Naive thymus-derived CD8-positive, alpha-beta T cell (primary cell): ENCODE measurements at regions not wholly inside any gene's neighbourhood (a gene's known extent, or its start where the extent isn't known, plus 50 kb on each side); places are given as distances from the start of the nearest gene placed in this dataset.
A peak's percentile ranks its signal among the peaks of the same experiment; 100 is the strongest.
"Not testable (repeated sequence)": the region's sequence is repeated elsewhere in the genome, so short reads cannot be mapped to it uniquely, and the experiment has no call there.

Source experiments
- ATAC-seq, 2 donors: fragments of 150-1000 bp; cut with Tn5 transposase in 1 of 2; sonication (Bioruptor Pico), chemical (Tn5 transposase) in 1 of 2; 1 replicate in 1 of 2; 2 replicates in 1 of 2; pipeline ENCODE4 v1.10.0; 2021; ENCODE audit warnings: mild to moderate bottlenecking in 2 of 2, moderate library complexity in 2 of 2
- POLR2A ChIA-PET: fragments of 350-600 bp; sonication (Branson Sonifier 250); formaldehyde crosslinking; loops from one replicate; lab custom pipeline; 2021; ENCODE audit warnings: antibody characterized with exemption; lab: Charles Lee
- DNase-seq, 10 donors: peaks; one replicate each; pipeline versions ENCODE4 v3.0.0 to v3.0.0-alpha.2; 2020 to 2022
- H3K27ac Mint-ChIP-seq, 10 donors: one replicate each; pipeline ENCODE4 v1.8.0; 2020 to 2022; ENCODE audit warnings: mild to moderate bottlenecking in 10 of 10, mixed read lengths in 10 of 10, moderate library complexity in 4 of 10, inconsistent platforms in 1 of 10
- H3K27me3 Mint-ChIP-seq, 5 donors: one replicate each; pipeline ENCODE4 v1.8.0; 2021 to 2022; ENCODE audit warnings: mixed read lengths in 5 of 5
- H3K36me3 Mint-ChIP-seq, 3 donors: one replicate each; pipeline ENCODE4 v1.8.0; 2020 to 2022; ENCODE audit warnings: mixed read lengths in 3 of 3, mild to moderate bottlenecking in 2 of 3, inconsistent platforms in 1 of 3
- H3K4me1 Mint-ChIP-seq, 4 donors: one replicate each; pipeline ENCODE4 v1.8.0; 2021 to 2022; ENCODE audit warnings: mixed read lengths in 4 of 4
- H3K4me3 Mint-ChIP-seq, 10 donors: one replicate each; pipeline ENCODE4 v1.8.0; 2020 to 2022; ENCODE audit warnings: mild to moderate bottlenecking in 10 of 10, mixed read lengths in 10 of 10, moderate library complexity in 6 of 10, inconsistent platforms in 1 of 10
- H3K9me3 Mint-ChIP-seq, 9 donors: one replicate each; pipeline ENCODE4 v1.8.0; 2020 to 2022; ENCODE audit warnings: mixed read lengths in 9 of 9, mild to moderate bottlenecking in 3 of 9, inconsistent platforms in 1 of 9, moderate library complexity in 1 of 9

- DNase-seq, H3K36me3 Mint-ChIP-seq, H3K27ac Mint-ChIP-seq, ATAC-seq, H3K4me1 Mint-ChIP-seq, POLR2A ChIA-PET, H3K9me3 Mint-ChIP-seq, H3K4me3 Mint-ChIP-seq: not testable (repeated sequence)
- peaks cover 0 to 15% (median 4%) of the 10 kb centered on the region in 5 donors for H3K27me3 Mint-ChIP-seq
Observed at GRCh38 chr4:127512672-127513071, 120.1 kb upstream of the INTU start.

GRCh38 chr4:127515259-127515658, 117.5 kb upstream of the INTU start:
- H3K4me1 Mint-ChIP-seq, POLR2A ChIA-PET, H3K9me3 Mint-ChIP-seq, H3K4me3 Mint-ChIP-seq, ATAC-seq, H3K36me3 Mint-ChIP-seq, DNase-seq, H3K27ac Mint-ChIP-seq: not testable (repeated sequence)
- H3K27me3 Mint-ChIP-seq: peaks cover 0 to 16% (median 4%) of the 10 kb centered on the region in 5 donors

GRCh38 chr4:127518046-127518445, 114.7 kb upstream of the INTU start:
- DNase-seq: no peak
- Mint-ChIP-seq H3K4me1 (no peaks in the 10 kb centered on the region), H3K27me3 (peaks cover 0 to 16% (median 4%) of the 10 kb centered on the region in 5 donors), H3K9me3 (peaks cover 0 to 4% (median 0%) of the 10 kb centered on the region in 9 donors), H3K4me3 (no peak overlapping the region), H3K27ac (no peak overlapping the region), H3K36me3 (no peaks in the 10 kb centered on the region)
- POLR2A ChIA-PET: no interaction called here
- ATAC-seq: no peak

GRCh38 chr4:127521463-127521862, 111.3 kb upstream of the INTU start:
- Mint-ChIP-seq H3K4me1 (no peaks in the 10 kb centered on the region), H3K4me3 (no peak overlapping the region), H3K27me3 (peaks cover 0 to 6% (median 0%) of the 10 kb centered on the region in 5 donors), H3K36me3 (no peaks in the 10 kb centered on the region), H3K27ac (no peak overlapping the region), H3K9me3 (peaks cover 0 to 6% (median 0%) of the 10 kb centered on the region in 9 donors)
- ATAC-seq (no peak), DNase-seq (no peak)
- POLR2A ChIA-PET: no interaction called here

GRCh38 chr4:127523369-127523768, 109.4 kb upstream of the INTU start:
- no peak for ATAC-seq
- H3K36me3 Mint-ChIP-seq: no peaks in the 10 kb centered on the region
- POLR2A ChIA-PET: no interaction called here
- H3K4me1 Mint-ChIP-seq: no peaks in the 10 kb centered on the region
- H3K27ac Mint-ChIP-seq: no peak overlapping the region
- no peak for DNase-seq
- no peak overlapping the region for H3K4me3 Mint-ChIP-seq
- H3K9me3 Mint-ChIP-seq: peaks cover 0 to 10% (median 0%) of the 10 kb centered on the region in 9 donors
- H3K27me3 Mint-ChIP-seq: peaks cover 0 to 6% (median 0%) of the 10 kb centered on the region in 5 donors

GRCh38 chr4:127525608-127526007, 107.1 kb upstream of the INTU start:
- Mint-ChIP-seq H3K27me3 (peaks cover 0 to 3% (median 0%) of the 10 kb centered on the region in 5 donors), H3K9me3 (peaks cover 0 to 10% (median 2%) of the 10 kb centered on the region in 9 donors), H3K36me3 (no peaks in the 10 kb centered on the region), H3K27ac (no peak overlapping the region), H3K4me1 (no peaks in the 10 kb centered on the region), H3K4me3 (no peak overlapping the region)
- POLR2A ChIA-PET: no interaction called here
- no peak for DNase-seq
- ATAC-seq: no peak

GRCh38 chr4:127528302-127528701, 104.5 kb upstream of the INTU start:
- Mint-ChIP-seq H3K4me1 (no peaks in the 10 kb centered on the region), H3K9me3 (peaks cover 0 to 10% (median 4%) of the 10 kb centered on the region in 9 donors), H3K4me3 (no peak overlapping the region), H3K27ac (no peak overlapping the region), H3K27me3 (peaks cover 1 to 3% (median 2%) of the 10 kb centered on the region in 5 donors), H3K36me3 (no peaks in the 10 kb centered on the region)
- DNase-seq: no peak
- no peak for ATAC-seq
- POLR2A ChIA-PET: no interaction called here

GRCh38 chr4:127529879-127530278, 102.9 kb upstream of the INTU start:
- H3K27ac Mint-ChIP-seq, ATAC-seq, H3K36me3 Mint-ChIP-seq, H3K9me3 Mint-ChIP-seq, DNase-seq, H3K4me1 Mint-ChIP-seq, H3K4me3 Mint-ChIP-seq, POLR2A ChIA-PET: not testable (repeated sequence)
- H3K27me3 Mint-ChIP-seq: peaks cover 3 to 18% (median 4%) of the 10 kb centered on the region in 5 donors

GRCh38 chr4:127533028-127533700, 99.6 kb upstream of the INTU start:
- POLR2A ChIA-PET: no interaction called here
- no peak for DNase-seq
- H3K27me3 Mint-ChIP-seq: peaks cover 4 to 27% (median 9%) of the 10 kb centered on the region in 5 donors
- peaks cover 0 to 8% (median 2%) of the 10 kb centered on the region in 9 donors for H3K9me3 Mint-ChIP-seq
- H3K4me1 Mint-ChIP-seq: no peaks in the 10 kb centered on the region
- no peak overlapping the region for H3K4me3 Mint-ChIP-seq
- no peak for ATAC-seq
- H3K36me3 Mint-ChIP-seq: peaks cover 0 to 3% (median 0%) of the 10 kb centered on the region in 3 donors
- H3K27ac Mint-ChIP-seq: no peak overlapping the region

GRCh38 chr4:127534041-127534825, 98.5 kb upstream of the INTU start:
- POLR2A ChIA-PET: no interaction called here
- Mint-ChIP-seq H3K4me1 (no peaks in the 10 kb centered on the region), H3K4me3 (no peak overlapping the region), H3K27ac (no peak overlapping the region), H3K9me3 (peaks cover 0 to 8% (median 2%) of the 10 kb centered on the region in 9 donors), H3K27me3 (peaks cover 3 to 27% (median 9%) of the 10 kb centered on the region in 5 donors), H3K36me3 (peaks cover 0 to 3% (median 0%) of the 10 kb centered on the region in 3 donors)
- no peak for DNase-seq
- ATAC-seq: no peak

GRCh38 chr4:127538016-127538415, 94.7 kb upstream of the INTU start:
- H3K27me3 Mint-ChIP-seq: peaks cover 2 to 46% (median 10%) of the 10 kb centered on the region in 5 donors
- ATAC-seq: no peak
- POLR2A ChIA-PET: interaction anchor here (0.6 kb wide), 1 partner anchor 25 kb away, joined by 4 read pairs; no protein-coding TSS in a partner anchor
- peaks cover 0 to 4% (median 0%) of the 10 kb centered on the region in 9 donors for H3K9me3 Mint-ChIP-seq
- no peak for DNase-seq
- no peak overlapping the region for H3K27ac Mint-ChIP-seq
- H3K4me1 Mint-ChIP-seq: no peaks in the 10 kb centered on the region
- no peak overlapping the region for H3K4me3 Mint-ChIP-seq
- peaks cover 0 to 3% (median 0%) of the 10 kb centered on the region in 3 donors for H3K36me3 Mint-ChIP-seq

- H3K4me1 Mint-ChIP-seq: no peaks in the 10 kb centered on the region
- peak overlapping the region in 1 of 10 donors; percentile 15 for H3K27ac Mint-ChIP-seq
- H3K9me3 Mint-ChIP-seq: peaks cover 0 to 2% (median 0%) of the 10 kb centered on the region in 9 donors
- no peaks in the 10 kb centered on the region for H3K36me3 Mint-ChIP-seq
- DNase-seq (no peak), ATAC-seq (no peak)
- POLR2A ChIA-PET: no interaction called here
- no peak overlapping the region for H3K4me3 Mint-ChIP-seq
- H3K27me3 Mint-ChIP-seq: peaks cover 5 to 29% (median 7%) of the 10 kb centered on the region in 5 donors
Observed at GRCh38 chr4:127540497-127541025, 92.2 kb upstream of the INTU start.

GRCh38 chr4:127545271-127545670, 87.5 kb upstream of the INTU start:
- H3K36me3 Mint-ChIP-seq: no peaks in the 10 kb centered on the region
- no peak overlapping the region for H3K27ac Mint-ChIP-seq
- no peaks in the 10 kb centered on the region for H3K4me1 Mint-ChIP-seq
- POLR2A ChIA-PET: no interaction called here
- ATAC-seq (no peak), DNase-seq (no peak)
- H3K9me3 Mint-ChIP-seq: peaks cover 0 to 2% (median 0%) of the 10 kb centered on the region in 9 donors
- H3K4me3 Mint-ChIP-seq: no peak overlapping the region
- peaks cover 0 to 26% (median 3%) of the 10 kb centered on the region in 5 donors for H3K27me3 Mint-ChIP-seq
